Loucy (cell line): ENCODE measurements at regions not wholly inside any gene's neighbourhood (a gene's known extent, or its start where the extent isn't known, plus 50 kb on each side); places are given as distances from the start of the nearest gene placed in this dataset.

Experiments used
- H2AFZ ChIP-seq: fragments of 200-600 bp; sonication (generic); 2 replicates; pipeline ENCODE4 v1.6.0; 2016; ENCODE audit warnings: antibody characterized with exemption, mild to moderate bottlenecking, low read length, moderate library complexity
- H3F3A ChIP-seq: fragments of 200-600 bp; 2 replicates; pipeline ENCODE4 v1.6.0; 2016; ENCODE audit warnings: antibody characterized with exemption, low read depth, mild to moderate bottlenecking
- H3K27me3 ChIP-seq: fragments of 200-600 bp; sonication (generic); 2 replicates; pipeline ENCODE4 v1.6.1; 2014; ENCODE audit warnings: low read length, mild to moderate bottlenecking; ENCODE audit not compliant: insufficient read depth, poor library complexity, severe bottlenecking
- H3K36me3 ChIP-seq: fragments of 200-600 bp; sonication (generic); 2 replicates; pipeline ENCODE4 v1.6.1; 2016; ENCODE audit warnings: low read length; ENCODE audit not compliant: insufficient read depth
- H3K4me1 ChIP-seq: fragments of 200-600 bp; sonication (generic); 2 replicates; pipeline ENCODE4 v1.5.1; 2014; ENCODE audit warnings: low read length, mild to moderate bottlenecking; ENCODE audit not compliant: insufficient read depth, poor library complexity, severe bottlenecking
- H3K4me2 ChIP-seq: fragments of 200-600 bp; sonication (generic); 2 replicates; pipeline ENCODE4 v1.6.0; 2014; ENCODE audit warnings: antibody characterized with exemption, low read length, low read depth, mild to moderate bottlenecking; ENCODE audit not compliant: poor library complexity, severe bottlenecking
- H3K4me3 ChIP-seq: fragments of 200-600 bp; sonication (generic); 2 replicates; pipeline ENCODE4 v1.5.1; 2014; ENCODE audit warnings: low read length, mild to moderate bottlenecking, mixed read lengths; ENCODE audit not compliant: poor library complexity, severe bottlenecking
- H3K79me2 ChIP-seq: fragments of 200-600 bp; sonication (generic); 2 replicates; pipeline ENCODE4 v1.6.1; 2014; ENCODE audit warnings: low read length; ENCODE audit not compliant: insufficient read depth
- H3K9ac ChIP-seq: fragments of 200-600 bp; sonication (generic); 2 replicates; pipeline ENCODE4 v1.6.0; 2014; ENCODE audit warnings: mild to moderate bottlenecking, low read depth, low read length, moderate library complexity; ENCODE audit not compliant: poor library complexity, severe bottlenecking
- H3K9me2 ChIP-seq: fragments of 200-600 bp; sonication (generic); replicated peaks from 2 replicates; pipeline ENCODE4 v1.6.1; 2016; ENCODE audit warnings: low read depth, low read length, mixed read lengths
- H3K9me3 ChIP-seq: fragments of 200-600 bp; sonication (generic); 2 replicates; pipeline ENCODE4 v1.6.1; 2014; ENCODE audit warnings: mild to moderate bottlenecking, antibody characterized with exemption, low read length, low read depth; ENCODE audit not compliant: insufficient read depth
- H4K20me1 ChIP-seq: fragments of 200-600 bp; sonication (generic); 2 replicates; pipeline ENCODE4 v1.6.0; 2014; ENCODE audit warnings: antibody characterized with exemption, low read length, mild to moderate bottlenecking; ENCODE audit not compliant: insufficient read depth, poor library complexity, severe bottlenecking
- EZH2phosphoT487 ChIP-seq: fragments of 200-600 bp; IDR thresholded peaks from 2 replicates; pipeline ENCODE4 v1.6.1; 2018; ENCODE audit warnings: antibody characterized with exemption, mild to moderate bottlenecking, moderate library complexity, borderline replicate concordance
- TF ChIP-seq, protein P1 (sequence below): fragments of 200-600 bp; sonication (generic); conservative IDR thresholded peaks from 2 replicates; pipeline ENCODE4 v1.5.1; 2014; ENCODE audit warnings: mild to moderate bottlenecking, antibody characterized with exemption, low read length

GRCh38 chr6:119965008-119965407, 615.4 kb upstream of the MAN1A1 start:
- H4K20me1 ChIP-seq: no peaks in the 10 kb centered on the region
- H3K9me2 ChIP-seq: no peaks in the 10 kb centered on the region
- TF ChIP-seq EZH2phosphoT487: no peak
- H3K4me3 ChIP-seq: no peak overlapping the region
- no peak overlapping the region for H2AFZ ChIP-seq
- H3F3A ChIP-seq: no peaks in the 10 kb centered on the region
- H3K4me1 ChIP-seq: no peaks in the 10 kb centered on the region
- H3K9me3 ChIP-seq: no peaks in the 10 kb centered on the region
- H3K79me2 ChIP-seq: no peaks in the 10 kb centered on the region
- no peak overlapping the region for H3K9ac ChIP-seq
- no peaks in the 10 kb centered on the region for H3K36me3 ChIP-seq
- H3K27me3 ChIP-seq: no peaks in the 10 kb centered on the region
- no peak overlapping the region for H3K4me2 ChIP-seq

GRCh38 chr6:119962505-119962904, 612.9 kb upstream of the MAN1A1 start:
- no peaks in the 10 kb centered on the region for H3F3A ChIP-seq
- no peaks in the 10 kb centered on the region for H4K20me1 ChIP-seq
- H3K9ac ChIP-seq: no peak overlapping the region
- H3K36me3 ChIP-seq: no peaks in the 10 kb centered on the region
- no peak overlapping the region for H3K4me3 ChIP-seq
- no peaks in the 10 kb centered on the region for H3K9me3 ChIP-seq
- no peaks in the 10 kb centered on the region for H3K79me2 ChIP-seq
- no peak overlapping the region for H2AFZ ChIP-seq
- H3K4me2 ChIP-seq: no peak overlapping the region
- no peak for TF ChIP-seq EZH2phosphoT487
- TF ChIP-seq, protein P1, sequence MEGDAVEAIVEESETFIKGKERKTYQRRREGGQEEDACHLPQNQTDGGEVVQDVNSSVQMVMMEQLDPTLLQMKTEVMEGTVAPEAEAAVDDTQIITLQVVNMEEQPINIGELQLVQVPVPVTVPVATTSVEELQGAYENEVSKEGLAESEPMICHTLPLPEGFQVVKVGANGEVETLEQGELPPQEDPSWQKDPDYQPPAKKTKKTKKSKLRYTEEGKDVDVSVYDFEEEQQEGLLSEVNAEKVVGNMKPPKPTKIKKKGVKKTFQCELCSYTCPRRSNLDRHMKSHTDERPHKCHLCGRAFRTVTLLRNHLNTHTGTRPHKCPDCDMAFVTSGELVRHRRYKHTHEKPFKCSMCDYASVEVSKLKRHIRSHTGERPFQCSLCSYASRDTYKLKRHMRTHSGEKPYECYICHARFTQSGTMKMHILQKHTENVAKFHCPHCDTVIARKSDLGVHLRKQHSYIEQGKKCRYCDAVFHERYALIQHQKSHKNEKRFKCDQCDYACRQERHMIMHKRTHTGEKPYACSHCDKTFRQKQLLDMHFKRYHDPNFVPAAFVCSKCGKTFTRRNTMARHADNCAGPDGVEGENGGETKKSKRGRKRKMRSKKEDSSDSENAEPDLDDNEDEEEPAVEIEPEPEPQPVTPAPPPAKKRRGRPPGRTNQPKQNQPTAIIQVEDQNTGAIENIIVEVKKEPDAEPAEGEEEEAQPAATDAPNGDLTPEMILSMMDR: no peak
- H3K9me2 ChIP-seq: no peaks in the 10 kb centered on the region
- H3K4me1 ChIP-seq: no peaks in the 10 kb centered on the region
- H3K27me3 ChIP-seq: no peaks in the 10 kb centered on the region

DNA sequence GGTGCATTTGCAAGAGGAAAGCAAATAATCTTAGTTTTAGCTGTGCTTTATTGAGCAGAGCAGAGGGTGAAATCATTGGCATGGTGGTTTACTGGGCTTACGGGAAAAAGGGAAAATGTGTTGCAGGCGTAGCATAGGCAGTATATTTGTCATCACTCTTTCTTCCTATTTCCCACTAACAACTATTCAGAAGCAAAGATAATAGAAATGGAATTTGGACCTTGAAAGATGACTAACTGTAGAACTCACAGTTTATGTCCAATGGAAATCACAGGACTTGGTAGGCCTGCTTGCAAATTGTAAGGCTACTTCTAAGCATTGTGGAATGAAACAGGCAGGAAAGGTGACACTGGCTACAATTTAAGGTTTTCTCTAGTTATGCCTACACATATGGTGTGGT, 611.9 kb upstream of the MAN1A1 start:
- Histone ChIP-seq H3K4me3 (no peak overlapping the region), H4K20me1 (no peaks in the 10 kb centered on the region), H3K36me3 (no peaks in the 10 kb centered on the region), H3K9me2 (no peaks in the 10 kb centered on the region), H3K79me2 (no peaks in the 10 kb centered on the region), H3K9ac (no peak overlapping the region), H3K27me3 (no peaks in the 10 kb centered on the region), H3K4me1 (no peaks in the 10 kb centered on the region), H3F3A (no peaks in the 10 kb centered on the region), H3K4me2 (no peak overlapping the region), H3K9me3 (no peaks in the 10 kb centered on the region), H2AFZ (no peak overlapping the region)
- no peak for TF ChIP-seq EZH2phosphoT487
- TF ChIP-seq, protein P1: no peak

DNA sequence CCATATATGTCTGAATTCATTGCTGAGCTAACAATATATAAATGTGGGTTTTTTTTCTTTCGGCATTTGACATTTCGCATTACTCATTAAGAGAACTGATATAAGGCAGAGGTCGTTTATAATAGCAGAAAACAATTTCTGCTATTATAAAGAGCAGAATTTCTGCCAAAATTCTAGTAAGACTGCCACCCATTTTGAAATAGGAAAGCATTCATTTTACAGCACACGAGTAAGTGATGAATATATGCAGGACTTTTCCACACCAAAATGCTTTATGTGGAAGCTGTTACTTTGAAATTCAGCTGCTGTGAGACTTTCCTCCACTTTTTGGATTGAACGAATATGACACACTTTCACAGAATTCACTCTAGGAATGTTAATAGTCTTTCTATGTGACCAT, 610.9 kb upstream of the MAN1A1 start:
- Histone ChIP-seq H4K20me1 (no peaks in the 10 kb centered on the region), H3K9me3 (no peaks in the 10 kb centered on the region), H2AFZ (no peak overlapping the region), H3K4me1 (no peaks in the 10 kb centered on the region), H3K79me2 (no peaks in the 10 kb centered on the region), H3K27me3 (no peaks in the 10 kb centered on the region), H3K9me2 (no peaks in the 10 kb centered on the region), H3K4me2 (no peak overlapping the region), H3K36me3 (no peaks in the 10 kb centered on the region), H3K4me3 (no peak overlapping the region), H3F3A (no peaks in the 10 kb centered on the region), H3K9ac (no peak overlapping the region)
- TF ChIP-seq, protein P1: no peak
- TF ChIP-seq EZH2phosphoT487: no peak
